ENCODE measurements at regions not wholly inside any gene's neighbourhood (a gene's known extent, or its start where the extent isn't known, plus 50 kb on each side); places are given as distances from the start of the nearest gene placed in this dataset.

DNA sequence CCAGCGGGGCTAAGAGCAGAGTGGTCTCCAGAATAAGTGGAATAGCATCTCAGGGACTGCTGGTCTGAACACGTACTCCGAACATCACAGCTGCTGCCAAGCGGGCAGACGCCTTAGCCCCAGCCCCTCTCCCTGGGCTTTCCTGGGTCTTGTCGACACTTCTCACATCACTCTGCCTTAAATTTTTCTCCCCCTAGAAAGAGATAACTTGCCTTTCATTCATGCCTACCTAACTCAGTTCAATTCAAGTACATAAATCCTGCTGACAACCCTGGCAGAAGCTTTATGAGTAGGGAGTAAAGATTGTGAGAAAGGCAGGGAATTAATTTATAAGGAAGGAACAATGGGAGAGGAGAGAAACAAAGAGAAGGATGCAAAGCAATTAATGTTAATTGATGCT is 202.9 kb upstream of the TNP1 start:
- ChIA-PET CTCF (no interaction called here), POLR2A (no interaction called here), SMC1A (ENCODE audit: uncharacterized antibody, unreplicated experiment) (no interaction called here), RAD21 (ENCODE audit: unreplicated experiment) (no interaction called here)
- H3K79me2 ChIP-seq (ENCODE audit: control insufficient read depth, insufficient read depth, low read length) = no peaks in the 10 kb centered on the region
- H3K36me3 ChIP-seq (ENCODE audit: control insufficient read depth in 2 of 2, insufficient read depth in 2 of 2, low read length in 1 of 2) = no peaks in the 10 kb centered on the region
- no TSS peak for BruUV-seq (replicated peaks)
- no peak overlapping the region for H3K4me2 ChIP-seq (ENCODE audit: control insufficient read depth, insufficient read depth)
- in situ Hi-C loops (cut with MboI) = no loop called here
- H3K9me3 ChIP-seq (replicated peaks; ENCODE audit: control insufficient read depth, insufficient read depth, low read length) = no peaks in the 10 kb centered on the region; the same call in 2 of the 3 replicates
- ATAC-seq = no peak
- no peak for TF ChIP-seq CHD1 (IDR thresholded peaks at IDR 0.05; ENCODE audit: low read depth, low read length)
- TF ChIP-seq, protein P1, sequence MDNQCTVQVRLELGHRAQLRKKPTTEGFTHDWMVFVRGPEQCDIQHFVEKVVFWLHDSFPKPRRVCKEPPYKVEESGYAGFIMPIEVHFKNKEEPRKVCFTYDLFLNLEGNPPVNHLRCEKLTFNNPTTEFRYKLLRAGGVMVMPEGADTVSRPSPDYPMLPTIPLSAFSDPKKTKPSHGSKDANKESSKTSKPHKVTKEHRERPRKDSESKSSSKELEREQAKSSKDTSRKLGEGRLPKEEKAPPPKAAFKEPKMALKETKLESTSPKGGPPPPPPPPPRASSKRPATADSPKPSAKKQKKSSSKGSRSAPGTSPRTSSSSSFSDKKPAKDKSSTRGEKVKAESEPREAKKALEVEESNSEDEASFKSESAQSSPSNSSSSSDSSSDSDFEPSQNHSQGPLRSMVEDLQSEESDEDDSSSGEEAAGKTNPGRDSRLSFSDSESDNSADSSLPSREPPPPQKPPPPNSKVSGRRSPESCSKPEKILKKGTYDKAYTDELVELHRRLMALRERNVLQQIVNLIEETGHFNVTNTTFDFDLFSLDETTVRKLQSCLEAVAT (IDR thresholded peaks at IDR 0.05) = no peak
- TF ChIP-seq POLR2A (IDR thresholded peaks at IDR 0.05; ENCODE audit: low read depth, low read length) = no peak
- H3K4me3 ChIP-seq = no peak overlapping the region
- H3K27me3 ChIP-seq (replicated peaks in 1 of 2; ENCODE audit: control insufficient read depth in 2 of 2, insufficient read depth in 2 of 2, low read length in 1 of 2) = no peaks in the 10 kb centered on the region
- H3K27ac ChIP-seq (ENCODE audit: control insufficient read depth, insufficient read depth) = no peak overlapping the region
- H4K20me1 ChIP-seq (ENCODE audit: control insufficient read depth, insufficient read depth) = no peaks in the 10 kb centered on the region
- H3K4me1 ChIP-seq (ENCODE audit: control insufficient read depth, insufficient read depth, low read length) = peaks cover 5% of the 10 kb centered on the region; the same call in 1 of the 2 replicates
- no peak for FAIRE-seq
- no peak overlapping the region for H2AFZ ChIP-seq (ENCODE audit: control insufficient read depth, low read depth, low read length)
- no peak overlapping the region for H3K9ac ChIP-seq (ENCODE audit: control insufficient read depth, insufficient read depth, low read length)
- intact Hi-C loops (cut with micrococcal nuclease; ENCODE audit: unreplicated experiment) = no loop called here
- DNase-seq (ENCODE audit: low read depth, low spot score) = no peak
- WGBS (ENCODE audit: insufficient coverage, insufficient replicate concordance, low lambda C conversion rate, missing lambda C conversion rate) = 69% methylated on average over 6 of the region's 6 CpGs

DNA sequence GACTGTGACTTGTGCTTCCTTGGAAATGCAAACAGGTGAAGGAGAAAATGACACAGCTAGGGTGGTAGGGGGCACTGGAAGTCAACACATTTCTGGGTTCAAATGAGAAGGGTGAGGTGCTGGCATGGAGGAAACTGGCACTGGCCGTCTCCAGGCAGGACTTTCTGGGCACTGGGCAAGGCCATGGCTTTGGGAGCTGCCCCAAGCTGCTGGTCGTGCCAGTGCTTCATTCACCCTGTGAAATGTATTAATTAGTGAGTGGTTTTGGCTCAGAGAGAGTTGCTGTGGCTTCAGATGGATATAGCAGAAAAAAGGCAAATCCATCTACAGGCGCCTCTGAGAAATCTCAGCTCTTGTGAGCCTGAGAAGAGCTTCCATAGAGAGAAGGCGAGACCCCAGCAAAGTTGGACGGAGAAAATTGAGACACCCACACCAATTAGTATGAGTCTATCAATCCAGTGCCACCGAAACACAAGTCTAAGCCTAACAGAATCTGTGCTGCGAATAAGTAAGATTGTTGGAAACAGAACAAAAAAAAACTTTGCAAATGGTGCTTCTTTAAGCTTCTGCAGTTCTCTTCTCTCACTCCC is 202.1 kb upstream of the TNP1 start:
- intact Hi-C loops (cut with micrococcal nuclease; ENCODE audit: unreplicated experiment) (no loop called here), in situ Hi-C loops (cut with MboI) (no loop called here)
- POLR2A ChIA-PET = no interaction called here
- Histone ChIP-seq H2AFZ (ENCODE audit: control insufficient read depth, low read depth, low read length) (no peak overlapping the region), H3K79me2 (ENCODE audit: control insufficient read depth, insufficient read depth, low read length) (no peaks in the 10 kb centered on the region), H3K9ac (ENCODE audit: control insufficient read depth, insufficient read depth, low read length) (no peak overlapping the region), H3K27ac (ENCODE audit: control insufficient read depth, insufficient read depth) (no peak overlapping the region), H3K36me3 (ENCODE audit: control insufficient read depth in 2 of 2, insufficient read depth in 2 of 2, low read length in 1 of 2) (no peaks in the 10 kb centered on the region), H3K4me2 (ENCODE audit: control insufficient read depth, insufficient read depth) (no peak overlapping the region), H3K27me3 (replicated peaks in 1 of 2; ENCODE audit: control insufficient read depth in 2 of 2, insufficient read depth in 2 of 2, low read length in 1 of 2) (no peaks in the 10 kb centered on the region), H4K20me1 (ENCODE audit: control insufficient read depth, insufficient read depth) (no peaks in the 10 kb centered on the region), H3K4me1 (ENCODE audit: control insufficient read depth, insufficient read depth, low read length) (peaks cover 5% of the 10 kb centered on the region; the same call in 1 of the 2 replicates), H3K9me3 (replicated peaks; ENCODE audit: control insufficient read depth, insufficient read depth, low read length) (no peaks in the 10 kb centered on the region; the same call in 2 of the 3 replicates), H3K4me3 (no peak overlapping the region)
- CTCF ChIA-PET = no interaction called here
- ATAC-seq (no peak), FAIRE-seq (no peak), DNase-seq (ENCODE audit: low read depth, low spot score) (no peak)
- WGBS (ENCODE audit: insufficient coverage, insufficient replicate concordance, low lambda C conversion rate, missing lambda C conversion rate) = 19% methylated on average over 7 of the region's 7 CpGs
- RAD21 ChIA-PET (ENCODE audit: unreplicated experiment) = no interaction called here
- no peak for TF ChIP-seq CBFB (IDR thresholded peaks at IDR 0.05; ENCODE audit: low read depth)
- peak; percentile 15; the same call in 1 of the 2 replicates for TF ChIP-seq RAD21 (IDR thresholded peaks at IDR 0.05; ENCODE audit: insufficient read depth, low read depth, low read length)
- SMC1A ChIA-PET (ENCODE audit: uncharacterized antibody, unreplicated experiment) = no interaction called here
- BruUV-seq (replicated peaks) = no TSS peak

Measured in GM12878 (cell line).